Ishikawa (cell line): ENCODE measurements at regions not wholly inside any gene's neighbourhood (a gene's known extent, or its start where the extent isn't known, plus 50 kb on each side); places are given as distances from the start of the nearest gene placed in this dataset.

ENCODE experiments used
- CEBPB ChIP-seq: IDR thresholded peaks from 2 replicates; pipeline ENCODE4 v1.6.1; 2012
- EGR1 ChIP-seq: IDR thresholded peaks from 2 replicates; pipeline ENCODE4 v1.6.1; 2012
- RAD21 ChIP-seq: IDR thresholded peaks from 2 replicates; pipeline ENCODE4 v1.6.1; 2012; ENCODE audit warnings: low read depth
- TAF1 ChIP-seq: IDR thresholded peaks from 2 replicates; pipeline ENCODE4 v1.6.1; 2012; ENCODE audit warnings: low read depth, mild to moderate bottlenecking
- TF ChIP-seq, protein P1 (sequence below): IDR thresholded peaks from 2 replicates; pipeline ENCODE4 v1.6.1; 2012; ENCODE audit warnings: low read depth, mild to moderate bottlenecking

DNA sequence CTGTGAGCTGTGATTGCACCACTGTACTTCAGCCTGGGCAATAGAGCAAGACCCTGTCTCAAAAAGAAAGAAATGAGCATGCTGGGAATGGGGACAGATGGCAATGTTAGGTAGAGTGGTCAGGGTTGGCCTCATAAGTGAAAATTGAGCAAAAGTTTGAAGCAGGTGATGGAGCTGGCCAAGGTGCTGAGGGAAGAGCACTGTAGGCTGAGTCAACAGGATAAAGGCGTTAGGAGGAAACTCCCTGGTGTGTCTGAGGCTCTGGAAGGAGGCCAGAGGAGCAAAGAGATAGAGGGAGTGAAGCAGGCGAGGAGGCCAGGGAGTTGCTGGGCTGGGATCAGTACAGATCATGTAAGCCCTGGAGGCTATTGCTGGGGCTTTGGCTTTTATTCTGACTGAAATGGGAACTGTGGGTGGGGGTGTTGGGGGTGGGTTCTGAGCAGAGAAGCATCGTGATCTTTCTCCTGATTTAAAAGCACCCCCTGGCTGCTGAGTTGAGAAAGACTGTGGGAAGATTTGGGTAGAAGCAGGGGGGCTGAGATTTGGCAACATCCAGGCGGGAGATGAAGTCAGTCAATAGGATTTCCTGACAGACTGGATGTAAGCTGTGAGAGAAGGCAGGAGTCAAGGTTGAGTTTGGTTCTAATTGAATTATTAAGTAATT is 52.5 kb upstream of the VKORC1L1 start:
- TF ChIP-seq TAF1 (no peak), CEBPB (no peak), EGR1 (no peak), RAD21 (no peak)
- TF ChIP-seq, protein P1, sequence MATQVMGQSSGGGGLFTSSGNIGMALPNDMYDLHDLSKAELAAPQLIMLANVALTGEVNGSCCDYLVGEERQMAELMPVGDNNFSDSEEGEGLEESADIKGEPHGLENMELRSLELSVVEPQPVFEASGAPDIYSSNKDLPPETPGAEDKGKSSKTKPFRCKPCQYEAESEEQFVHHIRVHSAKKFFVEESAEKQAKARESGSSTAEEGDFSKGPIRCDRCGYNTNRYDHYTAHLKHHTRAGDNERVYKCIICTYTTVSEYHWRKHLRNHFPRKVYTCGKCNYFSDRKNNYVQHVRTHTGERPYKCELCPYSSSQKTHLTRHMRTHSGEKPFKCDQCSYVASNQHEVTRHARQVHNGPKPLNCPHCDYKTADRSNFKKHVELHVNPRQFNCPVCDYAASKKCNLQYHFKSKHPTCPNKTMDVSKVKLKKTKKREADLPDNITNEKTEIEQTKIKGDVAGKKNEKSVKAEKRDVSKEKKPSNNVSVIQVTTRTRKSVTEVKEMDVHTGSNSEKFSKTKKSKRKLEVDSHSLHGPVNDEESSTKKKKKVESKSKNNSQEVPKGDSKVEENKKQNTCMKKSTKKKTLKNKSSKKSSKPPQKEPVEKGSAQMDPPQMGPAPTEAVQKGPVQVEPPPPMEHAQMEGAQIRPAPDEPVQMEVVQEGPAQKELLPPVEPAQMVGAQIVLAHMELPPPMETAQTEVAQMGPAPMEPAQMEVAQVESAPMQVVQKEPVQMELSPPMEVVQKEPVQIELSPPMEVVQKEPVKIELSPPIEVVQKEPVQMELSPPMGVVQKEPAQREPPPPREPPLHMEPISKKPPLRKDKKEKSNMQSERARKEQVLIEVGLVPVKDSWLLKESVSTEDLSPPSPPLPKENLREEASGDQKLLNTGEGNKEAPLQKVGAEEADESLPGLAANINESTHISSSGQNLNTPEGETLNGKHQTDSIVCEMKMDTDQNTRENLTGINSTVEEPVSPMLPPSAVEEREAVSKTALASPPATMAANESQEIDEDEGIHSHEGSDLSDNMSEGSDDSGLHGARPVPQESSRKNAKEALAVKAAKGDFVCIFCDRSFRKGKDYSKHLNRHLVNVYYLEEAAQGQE, result peak; percentile 84
